ENCODE measurements at regions not wholly inside any gene's neighbourhood (a gene's known extent, or its start where the extent isn't known, plus 50 kb on each side); places are given as distances from the start of the nearest gene placed in this dataset.
"Not testable (repeated sequence)": the region's sequence is repeated elsewhere in the genome, so short reads cannot be mapped to it uniquely, and the experiment has no call there.

- H3K9me3 ChIP-seq (ENCODE audit: low read depth): peaks cover 5% of the 10 kb centered on the region
- no peaks in the 10 kb centered on the region for H4K20me1 ChIP-seq (ENCODE audit: low read depth)
- no peak overlapping the region for H3K27ac ChIP-seq
- no peak overlapping the region for H2AFZ ChIP-seq (replicated peaks)
- Mint-ChIP-seq H3K9me3 (peaks cover 6% of the 10 kb centered on the region), H3K4me3 (no peak overlapping the region), H3K4me1 (no peaks in the 10 kb centered on the region), H3K27me3 (ENCODE audit: insufficient read depth, low read depth) (peaks cover 6% of the 10 kb centered on the region), H3K36me3 (no peaks in the 10 kb centered on the region), H3K27ac (no peak overlapping the region)
- H3K4me2 ChIP-seq: no peak overlapping the region
- H3F3A ChIP-seq (ENCODE audit: low read depth): no peaks in the 10 kb centered on the region
- no peak overlapping the region for H3K4me3 ChIP-seq
- H3K79me2 ChIP-seq (ENCODE audit: low read depth): no peaks in the 10 kb centered on the region
- no peak overlapping the region for H3K9ac ChIP-seq
- no peaks in the 10 kb centered on the region for H3K27me3 ChIP-seq
- TF ChIP-seq EZH2phosphoT487 (IDR thresholded peaks at IDR 0.05) (no peak), CTCF (IDR thresholded peaks at IDR 0.05) (peak; percentile 14)
- no peaks in the 10 kb centered on the region for H3K4me1 ChIP-seq
- no peaks in the 10 kb centered on the region for H3K36me3 ChIP-seq
- DNase-seq (ENCODE audit: low spot score): no peak
These were observed 374.1 kb downstream of the ADGRD1 start for GRCh38 chr12:131327521-131328488.

- not testable (repeated sequence) for H3K27me3 Mint-ChIP-seq (ENCODE audit: insufficient read depth, low read depth); H3K36me3 Mint-ChIP-seq; H3K4me3 Mint-ChIP-seq; H3F3A ChIP-seq (ENCODE audit: low read depth); DNase-seq (ENCODE audit: low spot score); H3K27ac Mint-ChIP-seq; H3K4me1 Mint-ChIP-seq; H4K20me1 ChIP-seq (ENCODE audit: low read depth); H3K36me3 ChIP-seq; H3K4me3 ChIP-seq; H3K4me1 ChIP-seq; H3K9me3 Mint-ChIP-seq; H3K79me2 ChIP-seq (ENCODE audit: low read depth); H3K4me2 ChIP-seq; H3K9me3 ChIP-seq (ENCODE audit: low read depth); H3K9ac ChIP-seq; H3K27me3 ChIP-seq; H2AFZ ChIP-seq (replicated peaks); H3K27ac ChIP-seq
These were observed 375.4 kb downstream of the ADGRD1 start for GRCh38 chr12:131328861-131329845.

GRCh38 chr12:131330106-131330815 is 376.6 kb downstream of the ADGRD1 start:
- no peak for DNase-seq (ENCODE audit: low spot score)
- no peak overlapping the region for H3K4me3 Mint-ChIP-seq

More at GRCh38 chr12:131330106-131330815, 376.6 kb downstream of the ADGRD1 start:
- Mint-ChIP-seq H3K4me1 (no peaks in the 10 kb centered on the region), H3K27ac (no peak overlapping the region), H3K36me3 (no peaks in the 10 kb centered on the region), H3K9me3 (peaks cover 6% of the 10 kb centered on the region), H3K27me3 (ENCODE audit: insufficient read depth, low read depth) (peaks cover 8% of the 10 kb centered on the region)
- Histone ChIP-seq H3K9ac (no peak overlapping the region), H3K4me3 (no peak overlapping the region), H3K27me3 (no peaks in the 10 kb centered on the region), H3K4me1 (no peaks in the 10 kb centered on the region), H3K79me2 (ENCODE audit: low read depth) (no peaks in the 10 kb centered on the region), H3K27ac (no peak overlapping the region), H2AFZ (replicated peaks) (no peak overlapping the region), H3F3A (ENCODE audit: low read depth) (no peaks in the 10 kb centered on the region), H3K4me2 (no peak overlapping the region), H3K9me3 (ENCODE audit: low read depth) (no peaks in the 10 kb centered on the region), H3K36me3 (no peaks in the 10 kb centered on the region), H4K20me1 (ENCODE audit: low read depth) (no peaks in the 10 kb centered on the region)
- no peak for TF ChIP-seq EZH2 (IDR thresholded peaks at IDR 0.05)
- no peak for TF ChIP-seq CTCF (IDR thresholded peaks at IDR 0.05)
- no peak for TF ChIP-seq EZH2phosphoT487 (IDR thresholded peaks at IDR 0.05)
